ENCODE measurements at regions not wholly inside any gene's neighbourhood (a gene's known extent, or its start where the extent isn't known, plus 50 kb on each side); places are given as distances from the start of the nearest gene placed in this dataset.

- TF ChIP-seq SUZ12 (IDR thresholded peaks at IDR 0.05; ENCODE audit: extremely low read depth, insufficient read depth, insufficient read length) (no peak), ZNF274 (IDR thresholded peaks at IDR 0.05; ENCODE audit: low read depth, low read length) (no peak)
These were observed 138.6 kb upstream of the RAD23B start for GRCh38 chr9:107144475-107144874.
